ENCODE measurements at regions not wholly inside any gene's neighbourhood (a gene's known extent, or its start where the extent isn't known, plus 50 kb on each side); places are given as distances from the start of the nearest gene placed in this dataset.

GRCh38 chr7:155930527-155930926 is 118.3 kb upstream of the SHH start:
- TF ChIP-seq CTCF (IDR thresholded peaks at IDR 0.05; ENCODE audit: low read depth, low read length): no peak
- no peak overlapping the region for H3K4me3 ChIP-seq (ENCODE audit: low read depth, low read length)
- DNase-seq: no peak
- H3K36me3 ChIP-seq: no peaks in the 10 kb centered on the region
- no peaks in the 10 kb centered on the region for H3K4me1 ChIP-seq
- no peaks in the 10 kb centered on the region for H3K9me3 ChIP-seq
- peaks cover 14% of the 10 kb centered on the region for H3K27me3 ChIP-seq

GRCh38 chr7:155930061-155930460 is 117.8 kb upstream of the SHH start:
- no peak overlapping the region for H3K4me3 ChIP-seq (ENCODE audit: low read depth, low read length)
- peaks cover 14% of the 10 kb centered on the region for H3K27me3 ChIP-seq
- no peak for TF ChIP-seq CTCF (IDR thresholded peaks at IDR 0.05; ENCODE audit: low read depth, low read length)
- DNase-seq: no peak
- H3K9me3 ChIP-seq: no peaks in the 10 kb centered on the region
- no peaks in the 10 kb centered on the region for H3K4me1 ChIP-seq
- H3K36me3 ChIP-seq: no peaks in the 10 kb centered on the region

GRCh38 chr7:155928583-155928982 is 116.3 kb upstream of the SHH start:
- no peaks in the 10 kb centered on the region for H3K9me3 ChIP-seq
- H3K36me3 ChIP-seq: no peaks in the 10 kb centered on the region
- no peaks in the 10 kb centered on the region for H3K4me1 ChIP-seq
- DNase-seq: no peak
- no peak overlapping the region for H3K4me3 ChIP-seq (ENCODE audit: low read depth, low read length)
- no peak for TF ChIP-seq CTCF (IDR thresholded peaks at IDR 0.05; ENCODE audit: low read depth, low read length)
- peaks cover 14% of the 10 kb centered on the region for H3K27me3 ChIP-seq

- no peaks in the 10 kb centered on the region for H3K36me3 ChIP-seq
- peaks cover 17% of the 10 kb centered on the region for H3K27me3 ChIP-seq
- H3K9me3 ChIP-seq: no peaks in the 10 kb centered on the region
- no peak for DNase-seq
- TF ChIP-seq CTCF (IDR thresholded peaks at IDR 0.05; ENCODE audit: low read depth, low read length): no peak
- no peaks in the 10 kb centered on the region for H3K4me1 ChIP-seq
- no peak overlapping the region for H3K4me3 ChIP-seq (ENCODE audit: low read depth, low read length)
Observed at GRCh38 chr7:155927905-155928304, 115.6 kb upstream of the SHH start.

- DNase-seq: no peak
- Histone ChIP-seq H3K4me1 (no peaks in the 10 kb centered on the region), H3K4me3 (ENCODE audit: low read depth, low read length) (no peak overlapping the region), H3K27me3 (peaks cover 20% of the 10 kb centered on the region), H3K36me3 (no peaks in the 10 kb centered on the region), H3K9me3 (no peaks in the 10 kb centered on the region)
- TF ChIP-seq CTCF (IDR thresholded peaks at IDR 0.05; ENCODE audit: low read depth, low read length): no peak
Observed at GRCh38 chr7:155925682-155926081, 113.4 kb upstream of the SHH start.

GRCh38 chr7:155922067-155922816 is 110.0 kb upstream of the SHH start:
- H3K27me3 ChIP-seq: peaks cover 13% of the 10 kb centered on the region
- no peaks in the 10 kb centered on the region for H3K9me3 ChIP-seq
- no peak for TF ChIP-seq CTCF (IDR thresholded peaks at IDR 0.05; ENCODE audit: low read depth, low read length)
- DNase-seq: no peak
- H3K36me3 ChIP-seq: no peaks in the 10 kb centered on the region
- no peak overlapping the region for H3K4me3 ChIP-seq (ENCODE audit: low read depth, low read length)
- no peaks in the 10 kb centered on the region for H3K4me1 ChIP-seq
